ENCODE measurements at regions not wholly inside any gene's neighbourhood (a gene's known extent, or its start where the extent isn't known, plus 50 kb on each side); places are given as distances from the start of the nearest gene placed in this dataset.

GRCh38 chr2:126317790-126318431 is 338.0 kb upstream of the GYPC start:
- no peak overlapping the region for H3K27ac ChIP-seq
- TF ChIP-seq CTCF (conservative IDR thresholded peaks at IDR 0.05): no peak

- H3K27ac ChIP-seq: no peak overlapping the region
- TF ChIP-seq CTCF (conservative IDR thresholded peaks at IDR 0.05): no peak
These were observed 333.6 kb upstream of the GYPC start for GRCh38 chr2:126322342-126322741.

- no peak for TF ChIP-seq CTCF (conservative IDR thresholded peaks at IDR 0.05)
- no peak overlapping the region for H3K27ac ChIP-seq
These were observed 330.8 kb upstream of the GYPC start for GRCh38 chr2:126325202-126325601.

- TF ChIP-seq CTCF (conservative IDR thresholded peaks at IDR 0.05): no peak
- no peak overlapping the region for H3K27ac ChIP-seq
These were observed 326.8 kb upstream of the GYPC start for GRCh38 chr2:126329173-126329572.

GRCh38 chr2:126342457-126342856 is 313.5 kb upstream of the GYPC start:
- no peak overlapping the region for H3K27ac ChIP-seq
- TF ChIP-seq CTCF (conservative IDR thresholded peaks at IDR 0.05): no peak

- TF ChIP-seq CTCF (conservative IDR thresholded peaks at IDR 0.05): no peak
- H3K27ac ChIP-seq: no peak overlapping the region
These were observed 312.8 kb upstream of the GYPC start for GRCh38 chr2:126343136-126343535.

- no peak overlapping the region for H3K27ac ChIP-seq
- TF ChIP-seq CTCF (conservative IDR thresholded peaks at IDR 0.05): no peak
These were observed 311.5 kb upstream of the GYPC start for GRCh38 chr2:126344493-126344892.
